NCI-H1436 (cell line): ENCODE measurements at regions not wholly inside any gene's neighbourhood (a gene's known extent, or its start where the extent isn't known, plus 50 kb on each side); places are given as distances from the start of the nearest gene placed in this dataset.

Source experiments
- DNase-seq: peaks from one replicate; lab custom pipeline; 2025; lab: John Stamatoyannopoulos, UW

- DNase-seq = peak; percentile 6
Measured at GRCh38 chr7:19852192-19852591, 78.8 kb upstream of the TMEM196 start.

- no peak for DNase-seq
Measured at GRCh38 chr7:19851504-19851903, 78.1 kb upstream of the TMEM196 start.

DNA sequence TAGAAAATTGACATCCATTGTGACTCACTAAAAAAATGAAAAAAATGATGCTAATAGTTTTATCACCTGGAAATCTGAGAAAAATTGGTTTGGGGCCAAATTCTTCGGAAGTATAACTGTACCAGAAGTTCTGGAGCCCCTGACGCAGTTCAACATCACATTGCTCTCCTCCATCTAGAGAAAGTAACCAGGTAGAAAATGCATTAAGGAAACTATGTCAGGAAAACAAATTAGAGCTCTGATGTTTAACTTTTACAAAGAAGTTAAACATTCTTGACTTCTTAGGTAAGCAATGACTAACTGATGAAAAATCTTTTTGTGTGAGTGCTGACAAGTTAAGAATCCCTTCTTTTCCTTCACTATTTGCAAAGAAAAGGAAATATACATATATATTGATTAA, 61.1 kb upstream of the TMEM196 start:
- no peak for DNase-seq

- DNase-seq = no peak
Measured at GRCh38 chr7:19830604-19831003, 57.2 kb upstream of the TMEM196 start.
